ENCODE measurements at regions not wholly inside any gene's neighbourhood (a gene's known extent, or its start where the extent isn't known, plus 50 kb on each side); places are given as distances from the start of the nearest gene placed in this dataset.

- no peak overlapping the region for H3K4me3 Mint-ChIP-seq
- Histone ChIP-seq H3K23me2 (ENCODE audit: insufficient read length, low read depth, low read length, poor library complexity, severe bottlenecking) (no peaks in the 10 kb centered on the region), H3K4ac (ENCODE audit: low read depth, low read length) (no peak overlapping the region), H3K56ac (ENCODE audit: insufficient read length, low read depth, low read length) (no peak overlapping the region), H4K91ac (ENCODE audit: insufficient read length, low read depth, low read length) (no peak overlapping the region), H3K18ac (ENCODE audit: insufficient read length, low read depth, low read length) (no peak overlapping the region), H4K5ac (ENCODE audit: insufficient read length, low read depth, low read length) (no peak overlapping the region), H2AK5ac (ENCODE audit: insufficient read length, low read length) (no peak overlapping the region), H2BK15ac (ENCODE audit: low read depth, low read length) (no peak overlapping the region), H2AFZ (ENCODE audit: low read length) (no peak overlapping the region), H4K8ac (replicated peaks; ENCODE audit: insufficient read length, low read depth, low read length) (no peak overlapping the region), H3K27ac (ENCODE audit: insufficient read length, low read depth, low read length) (no peak overlapping the region), H3K79me2 (ENCODE audit: insufficient read depth, low read length) (no peaks in the 10 kb centered on the region), H3T11ph (ENCODE audit: low read length) (no peak overlapping the region), H3K27me3 (ENCODE audit: insufficient read depth, low read length) (no peaks in the 10 kb centered on the region), H2BK20ac (ENCODE audit: low read depth, low read length, poor library complexity, severe bottlenecking) (no peak overlapping the region), H4K20me1 (ENCODE audit: control insufficient read depth, insufficient read depth, insufficient read length) (no peaks in the 10 kb centered on the region), H2BK5ac (ENCODE audit: insufficient read length, low read length) (no peak overlapping the region), H3K4me1 (ENCODE audit: insufficient read depth, low read length) (no peaks in the 10 kb centered on the region), H3K23ac (ENCODE audit: insufficient read length, low read depth, low read length) (no peak overlapping the region), H3K14ac (ENCODE audit: insufficient read depth, low read length) (no peak overlapping the region), H3K4me2 (ENCODE audit: insufficient read depth, insufficient read length, low read length) (no peak overlapping the region), H3K9ac (ENCODE audit: extremely low read depth, insufficient read length, low read length) (no peak overlapping the region), H2BK120ac (ENCODE audit: low read depth, low read length, poor library complexity, severe bottlenecking) (no peak overlapping the region), H2BK12ac (ENCODE audit: insufficient read length, low read depth, low read length) (no peak overlapping the region), H3K9me3 (ENCODE audit: control insufficient read depth, low read depth, low read length) (no peaks in the 10 kb centered on the region), H3K79me1 (ENCODE audit: insufficient read depth, low read depth, low read length, poor library complexity, severe bottlenecking) (no peaks in the 10 kb centered on the region)
- no peaks in the 10 kb centered on the region for H3K27me3 Mint-ChIP-seq (ENCODE audit: low read depth)
- no peak overlapping the region for H3K27ac Mint-ChIP-seq
- H3K4me1 Mint-ChIP-seq: no peaks in the 10 kb centered on the region
- peaks cover 9 to 17% of the 10 kb centered on the region in 2 experiments; a peak in 4 of 5 replicates for H3K9me3 Mint-ChIP-seq
- WGBS (ENCODE audit: extremely low coverage, insufficient read length, low lambda C conversion rate): no CpG with 5 or more reads among the region's 1 CpG
- DNase-seq: no peak
- H3K36me3 Mint-ChIP-seq (ENCODE audit: insufficient read depth in 1 of 3, low read depth in 3 of 3): peaks cover 0 to 4% (median 0%) of the 10 kb centered on the region in 3 experiments; a peak in 2 of 7 replicates
- no peak for TF ChIP-seq CTCF (conservative IDR thresholded peaks at IDR 0.05)
Observed at GRCh38 chr11:36974771-36975170, 376.7 kb upstream of the RAG2 start.
